NB4 (cell line): ENCODE measurements at regions not wholly inside any gene's neighbourhood (a gene's known extent, or its start where the extent isn't known, plus 50 kb on each side); places are given as distances from the start of the nearest gene placed in this dataset.

Source experiments
- CTCF ChIP-seq: IDR thresholded peaks from one replicate; pipeline ENCODE4 v1.5.1; 2012; ENCODE audit warnings: low read depth, low read length
- MYC ChIP-seq: IDR thresholded peaks from 2 replicates; pipeline ENCODE4 v1.6.1; 2011; ENCODE audit warnings: low read depth, low read length
- POLR2A ChIP-seq: IDR thresholded peaks from 2 replicates; pipeline ENCODE4 v1.6.1; 2011; ENCODE audit warnings: mild to moderate bottlenecking; ENCODE audit not compliant: insufficient read length; ENCODE audit errors: extremely low read depth
- TF ChIP-seq, protein P1 (sequence below): IDR thresholded peaks from 2 replicates; pipeline ENCODE4 v1.6.1; 2011; ENCODE audit warnings: low read depth, low read length

DNA sequence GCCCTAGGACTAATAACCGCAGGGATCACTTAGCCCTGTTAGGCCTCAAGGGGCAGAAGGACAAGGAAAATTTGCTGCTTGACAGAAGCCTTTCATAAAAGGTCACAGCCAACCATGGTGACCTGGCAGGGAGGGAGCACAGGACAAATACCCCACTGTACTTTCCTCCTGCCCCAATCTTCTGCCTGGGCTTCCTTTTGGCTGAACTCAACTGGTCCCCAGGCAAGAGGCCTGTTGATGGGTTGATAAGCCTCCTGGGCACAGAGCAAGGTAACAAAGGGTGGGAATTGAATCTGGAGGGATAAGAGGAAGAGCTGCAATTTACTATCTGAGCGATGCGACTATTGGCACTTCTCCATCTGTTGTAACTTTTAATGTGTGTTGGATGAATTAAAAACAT lies 392.9 kb downstream of the RASEF start:
- TF ChIP-seq CTCF (no peak), POLR2A (no peak), MYC (no peak)
- TF ChIP-seq, protein P1, sequence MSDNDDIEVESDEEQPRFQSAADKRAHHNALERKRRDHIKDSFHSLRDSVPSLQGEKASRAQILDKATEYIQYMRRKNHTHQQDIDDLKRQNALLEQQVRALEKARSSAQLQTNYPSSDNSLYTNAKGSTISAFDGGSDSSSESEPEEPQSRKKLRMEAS: no peak
